GM23338 (cell line): ENCODE measurements at regions not wholly inside any gene's neighbourhood (a gene's known extent, or its start where the extent isn't known, plus 50 kb on each side); places are given as distances from the start of the nearest gene placed in this dataset.

Source experiments
- ATAC-seq: fragments of 200-7000 bp; cut with Tn5 transposase; 3 replicates; pipeline ENCODE4 v1.9.1; 2020
- DNase-seq: peaks from one replicate; pipeline ENCODE4 v3.0.0-alpha.2; 2015; ENCODE audit warnings: low spot score
- H2AFZ ChIP-seq: fragments of 200-600 bp; sonication (generic); 2 replicates; pipeline ENCODE4 v1.8.0; 2016; ENCODE audit warnings: antibody characterized with exemption, mild to moderate bottlenecking, moderate library complexity
- H3F3A ChIP-seq: fragments of 200-600 bp; sonication (generic); replicated peaks from 2 replicates; pipeline ENCODE4 v1.8.0; 2017; ENCODE audit warnings: antibody characterized with exemption, mixed run types, low read depth
- H3K27ac ChIP-seq: fragments of 200-600 bp; sonication (generic); 2 replicates; pipeline ENCODE4 v1.6.1; 2016; ENCODE audit warnings: low read depth
- H3K27me3 ChIP-seq: fragments of 200-600 bp; sonication (generic); 2 replicates; pipeline ENCODE4 v1.8.0; 2016; ENCODE audit warnings: mild to moderate bottlenecking, mixed run types, moderate library complexity; ENCODE audit not compliant: insufficient read depth
- H3K36me3 ChIP-seq: fragments of 200-600 bp; sonication (generic); 2 replicates; pipeline ENCODE4 v1.8.0; 2016; ENCODE audit warnings: mild to moderate bottlenecking; ENCODE audit not compliant: insufficient read depth
- H3K4me1 ChIP-seq: fragments of 200-600 bp; sonication (generic); 2 replicates; pipeline ENCODE4 v1.8.0; 2016; ENCODE audit warnings: mild to moderate bottlenecking, moderate library complexity; ENCODE audit not compliant: insufficient read depth
- H3K4me2 ChIP-seq: fragments of 200-600 bp; sonication (generic); 2 replicates; pipeline ENCODE4 v1.7.1; 2017; ENCODE audit warnings: mixed run types
- H3K4me3 ChIP-seq: fragments of 200-600 bp; sonication (generic); 2 replicates; pipeline ENCODE4 v1.6.1; 2016; ENCODE audit warnings: mixed run types
- H3K79me2 ChIP-seq: fragments of 200-600 bp; sonication (generic); replicated peaks from 2 replicates; pipeline ENCODE4 v1.8.0; 2017; ENCODE audit warnings: mild to moderate bottlenecking; ENCODE audit not compliant: insufficient read depth
- H3K9me2 ChIP-seq: fragments of 200-600 bp; sonication (generic); 2 replicates; pipeline ENCODE4 v1.8.0; 2017; ENCODE audit not compliant: insufficient read depth
- H4K20me1 ChIP-seq: fragments of 200-600 bp; sonication (generic); replicated peaks from 2 replicates; pipeline ENCODE4 v1.8.0; 2017; ENCODE audit warnings: mild to moderate bottlenecking; ENCODE audit not compliant: insufficient read depth
- H3K27ac Mint-ChIP-seq: 2 replicates; pipeline ENCODE4 v1.8.0; 2020; ENCODE audit warnings: inconsistent platforms, mild to moderate bottlenecking, moderate library complexity, mixed read lengths
- H3K27me3 Mint-ChIP-seq: 3 replicates; pipeline ENCODE4 v1.8.0; 2022; ENCODE audit warnings: low read depth, mild to moderate bottlenecking, moderate library complexity, mixed read lengths, inconsistent platforms; ENCODE audit not compliant: insufficient read depth, poor library complexity
- H3K36me3 Mint-ChIP-seq: 3 replicates; pipeline ENCODE4 v1.8.0; 2021; ENCODE audit warnings: low read depth, mild to moderate bottlenecking, inconsistent platforms, moderate library complexity, mixed read lengths
- H3K4me1 Mint-ChIP-seq: 3 replicates; pipeline ENCODE4 v1.8.0; 2020; ENCODE audit warnings: mild to moderate bottlenecking, inconsistent platforms, mixed read lengths
- H3K4me3 Mint-ChIP-seq: 3 replicates; pipeline ENCODE4 v1.8.0; 2021; ENCODE audit warnings: moderate library complexity, mild to moderate bottlenecking, inconsistent platforms, mixed read lengths
- H3K9me3 Mint-ChIP-seq: 3 replicates; pipeline ENCODE4 v1.8.0; 2020; ENCODE audit warnings: moderate library complexity, mild to moderate bottlenecking, inconsistent platforms, mixed read lengths
- CREB1 ChIP-seq: fragments of 250-450 bp; sonication (Bioruptor Pico); IDR thresholded peaks from 2 replicates; pipeline ENCODE4 v1.5.0; 2020; ENCODE audit warnings: low read depth, mild to moderate bottlenecking, moderate library complexity
- EZH2 ChIP-seq: fragments of 200-600 bp; sonication (generic); IDR thresholded peaks from one replicate; pipeline ENCODE4 v1.8.0; 2017; ENCODE audit warnings: antibody characterized with exemption, mild to moderate bottlenecking, low read depth; ENCODE audit not compliant: unreplicated experiment
- EZH2phosphoT487 ChIP-seq: fragments of 200-600 bp; sonication (generic); IDR thresholded peaks from one replicate; pipeline ENCODE4 v1.8.1; 2018; ENCODE audit warnings: antibody characterized with exemption; ENCODE audit not compliant: unreplicated experiment
- JUNB ChIP-seq: IDR thresholded peaks from one replicate; pipeline ENCODE4 v1.6.1; 2016; ENCODE audit warnings: antibody characterized with exemption; ENCODE audit not compliant: unreplicated experiment
- NANOG ChIP-seq: IDR thresholded peaks from 2 replicates; pipeline ENCODE4 v1.6.1; 2016; ENCODE audit warnings: antibody characterized with exemption, borderline replicate concordance
- POLR2AphosphoS5 ChIP-seq: IDR thresholded peaks from 2 replicates; pipeline ENCODE4 v1.6.1; 2016; ENCODE audit warnings: antibody characterized with exemption, low read depth
- STAT1 ChIP-seq: IDR thresholded peaks from one replicate; pipeline ENCODE4 v1.6.1; 2016; ENCODE audit warnings: antibody characterized with exemption; ENCODE audit not compliant: unreplicated experiment
- ZNF114 ChIP-seq: fragments of 250-450 bp; sonication (Bioruptor Pico); IDR thresholded peaks from 2 replicates; pipeline ENCODE4 v1.5.0; 2020; ENCODE audit warnings: mild to moderate bottlenecking, moderate library complexity
- ZNF331 ChIP-seq: fragments of 250-450 bp; sonication (Bioruptor Pico); IDR thresholded peaks from 2 replicates; pipeline ENCODE4 v1.5.0; 2020; ENCODE audit warnings: low read depth, mild to moderate bottlenecking, moderate library complexity
- TF ChIP-seq, protein P1 (sequence below), 2 experiments: fragments of 200-600 bp in 1 of 2; sonication (generic) in 1 of 2; conservative IDR thresholded peaks; 2 replicates each; pipeline versions ENCODE4 v1.5.1 to v1.6.1; 2016 to 2017; ENCODE audit warnings: antibody characterized with exemption in 2 of 2, low read depth in 2 of 2, mild to moderate bottlenecking in 2 of 2, moderate library complexity in 1 of 2
- TF ChIP-seq, protein P2 (sequence below): fragments of 250-450 bp; sonication (Bioruptor Pico); IDR thresholded peaks from 2 replicates; pipeline ENCODE4 v1.5.0; 2020; ENCODE audit warnings: mild to moderate bottlenecking, moderate library complexity
- TF ChIP-seq, protein P3 (sequence below): IDR thresholded peaks from 2 replicates; pipeline ENCODE4 v1.6.1; 2016; ENCODE audit warnings: antibody characterized with exemption
- TF ChIP-seq, protein P4 (sequence below): IDR thresholded peaks from one replicate; pipeline ENCODE4 v1.6.1; 2018; ENCODE audit warnings: antibody characterized with exemption; ENCODE audit not compliant: unreplicated experiment

DNA sequence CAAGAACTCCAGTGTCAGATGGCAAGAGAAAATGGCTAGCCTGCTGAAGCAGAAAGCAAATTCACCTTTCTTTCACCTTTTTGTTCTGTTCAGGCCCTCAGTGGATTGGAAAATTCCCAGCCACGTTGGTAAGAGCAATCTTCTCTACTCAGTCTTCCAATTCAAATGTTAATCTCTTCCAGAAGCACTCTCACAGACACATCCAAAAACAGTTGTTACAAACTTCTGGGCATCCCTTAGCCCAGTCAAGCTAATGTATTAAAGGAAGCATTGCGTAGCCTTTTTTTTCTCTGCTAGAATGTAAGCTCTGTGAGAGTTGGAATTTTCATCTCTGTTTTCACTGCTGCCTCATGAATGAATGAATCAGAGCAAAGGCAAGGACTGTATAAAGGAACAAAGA lies 109.2 kb upstream of the ROBO2 start:
- Histone ChIP-seq H3K27me3 (no peaks in the 10 kb centered on the region), H3K79me2 (no peaks in the 10 kb centered on the region), H3K36me3 (no peaks in the 10 kb centered on the region), H3K27ac (peak overlapping the region; percentile 60; the same call in 1 of the 2 replicates), H3K4me2 (no peak overlapping the region), H3K9me2 (no peaks in the 10 kb centered on the region; the same call in 1 of the 2 replicates), H4K20me1 (no peaks in the 10 kb centered on the region), H3K4me3 (no peak overlapping the region), H2AFZ (0 out of 2 replicates have a peak overlapping the region, but pooled peaks have one; percentile 1), H3K4me1 (no peaks in the 10 kb centered on the region), H3F3A (no peaks in the 10 kb centered on the region)
- Mint-ChIP-seq H3K27ac (peak overlapping the region; percentile 5), H3K36me3 (peaks cover 3% of the 10 kb centered on the region; the same call in 1 of the 3 replicates), H3K4me1 (peaks cover 7% of the 10 kb centered on the region), H3K27me3 (no peaks in the 10 kb centered on the region), H3K9me3 (no peaks in the 10 kb centered on the region), H3K4me3 (no peak overlapping the region)
- DNase-seq (peak; percentile 48), ATAC-seq (peak; percentile 51)
- TF ChIP-seq EZH2phosphoT487: no peak
- TF ChIP-seq, protein P1, sequence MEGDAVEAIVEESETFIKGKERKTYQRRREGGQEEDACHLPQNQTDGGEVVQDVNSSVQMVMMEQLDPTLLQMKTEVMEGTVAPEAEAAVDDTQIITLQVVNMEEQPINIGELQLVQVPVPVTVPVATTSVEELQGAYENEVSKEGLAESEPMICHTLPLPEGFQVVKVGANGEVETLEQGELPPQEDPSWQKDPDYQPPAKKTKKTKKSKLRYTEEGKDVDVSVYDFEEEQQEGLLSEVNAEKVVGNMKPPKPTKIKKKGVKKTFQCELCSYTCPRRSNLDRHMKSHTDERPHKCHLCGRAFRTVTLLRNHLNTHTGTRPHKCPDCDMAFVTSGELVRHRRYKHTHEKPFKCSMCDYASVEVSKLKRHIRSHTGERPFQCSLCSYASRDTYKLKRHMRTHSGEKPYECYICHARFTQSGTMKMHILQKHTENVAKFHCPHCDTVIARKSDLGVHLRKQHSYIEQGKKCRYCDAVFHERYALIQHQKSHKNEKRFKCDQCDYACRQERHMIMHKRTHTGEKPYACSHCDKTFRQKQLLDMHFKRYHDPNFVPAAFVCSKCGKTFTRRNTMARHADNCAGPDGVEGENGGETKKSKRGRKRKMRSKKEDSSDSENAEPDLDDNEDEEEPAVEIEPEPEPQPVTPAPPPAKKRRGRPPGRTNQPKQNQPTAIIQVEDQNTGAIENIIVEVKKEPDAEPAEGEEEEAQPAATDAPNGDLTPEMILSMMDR (conservative IDR thresholded peaks at IDR 0.05; ENCODE audit: low read depth in 2 of 2): no peak
- TF ChIP-seq CREB1 (CRISPR knock-in tag): no peak
- no peak for TF ChIP-seq EZH2
- TF ChIP-seq, protein P2, sequence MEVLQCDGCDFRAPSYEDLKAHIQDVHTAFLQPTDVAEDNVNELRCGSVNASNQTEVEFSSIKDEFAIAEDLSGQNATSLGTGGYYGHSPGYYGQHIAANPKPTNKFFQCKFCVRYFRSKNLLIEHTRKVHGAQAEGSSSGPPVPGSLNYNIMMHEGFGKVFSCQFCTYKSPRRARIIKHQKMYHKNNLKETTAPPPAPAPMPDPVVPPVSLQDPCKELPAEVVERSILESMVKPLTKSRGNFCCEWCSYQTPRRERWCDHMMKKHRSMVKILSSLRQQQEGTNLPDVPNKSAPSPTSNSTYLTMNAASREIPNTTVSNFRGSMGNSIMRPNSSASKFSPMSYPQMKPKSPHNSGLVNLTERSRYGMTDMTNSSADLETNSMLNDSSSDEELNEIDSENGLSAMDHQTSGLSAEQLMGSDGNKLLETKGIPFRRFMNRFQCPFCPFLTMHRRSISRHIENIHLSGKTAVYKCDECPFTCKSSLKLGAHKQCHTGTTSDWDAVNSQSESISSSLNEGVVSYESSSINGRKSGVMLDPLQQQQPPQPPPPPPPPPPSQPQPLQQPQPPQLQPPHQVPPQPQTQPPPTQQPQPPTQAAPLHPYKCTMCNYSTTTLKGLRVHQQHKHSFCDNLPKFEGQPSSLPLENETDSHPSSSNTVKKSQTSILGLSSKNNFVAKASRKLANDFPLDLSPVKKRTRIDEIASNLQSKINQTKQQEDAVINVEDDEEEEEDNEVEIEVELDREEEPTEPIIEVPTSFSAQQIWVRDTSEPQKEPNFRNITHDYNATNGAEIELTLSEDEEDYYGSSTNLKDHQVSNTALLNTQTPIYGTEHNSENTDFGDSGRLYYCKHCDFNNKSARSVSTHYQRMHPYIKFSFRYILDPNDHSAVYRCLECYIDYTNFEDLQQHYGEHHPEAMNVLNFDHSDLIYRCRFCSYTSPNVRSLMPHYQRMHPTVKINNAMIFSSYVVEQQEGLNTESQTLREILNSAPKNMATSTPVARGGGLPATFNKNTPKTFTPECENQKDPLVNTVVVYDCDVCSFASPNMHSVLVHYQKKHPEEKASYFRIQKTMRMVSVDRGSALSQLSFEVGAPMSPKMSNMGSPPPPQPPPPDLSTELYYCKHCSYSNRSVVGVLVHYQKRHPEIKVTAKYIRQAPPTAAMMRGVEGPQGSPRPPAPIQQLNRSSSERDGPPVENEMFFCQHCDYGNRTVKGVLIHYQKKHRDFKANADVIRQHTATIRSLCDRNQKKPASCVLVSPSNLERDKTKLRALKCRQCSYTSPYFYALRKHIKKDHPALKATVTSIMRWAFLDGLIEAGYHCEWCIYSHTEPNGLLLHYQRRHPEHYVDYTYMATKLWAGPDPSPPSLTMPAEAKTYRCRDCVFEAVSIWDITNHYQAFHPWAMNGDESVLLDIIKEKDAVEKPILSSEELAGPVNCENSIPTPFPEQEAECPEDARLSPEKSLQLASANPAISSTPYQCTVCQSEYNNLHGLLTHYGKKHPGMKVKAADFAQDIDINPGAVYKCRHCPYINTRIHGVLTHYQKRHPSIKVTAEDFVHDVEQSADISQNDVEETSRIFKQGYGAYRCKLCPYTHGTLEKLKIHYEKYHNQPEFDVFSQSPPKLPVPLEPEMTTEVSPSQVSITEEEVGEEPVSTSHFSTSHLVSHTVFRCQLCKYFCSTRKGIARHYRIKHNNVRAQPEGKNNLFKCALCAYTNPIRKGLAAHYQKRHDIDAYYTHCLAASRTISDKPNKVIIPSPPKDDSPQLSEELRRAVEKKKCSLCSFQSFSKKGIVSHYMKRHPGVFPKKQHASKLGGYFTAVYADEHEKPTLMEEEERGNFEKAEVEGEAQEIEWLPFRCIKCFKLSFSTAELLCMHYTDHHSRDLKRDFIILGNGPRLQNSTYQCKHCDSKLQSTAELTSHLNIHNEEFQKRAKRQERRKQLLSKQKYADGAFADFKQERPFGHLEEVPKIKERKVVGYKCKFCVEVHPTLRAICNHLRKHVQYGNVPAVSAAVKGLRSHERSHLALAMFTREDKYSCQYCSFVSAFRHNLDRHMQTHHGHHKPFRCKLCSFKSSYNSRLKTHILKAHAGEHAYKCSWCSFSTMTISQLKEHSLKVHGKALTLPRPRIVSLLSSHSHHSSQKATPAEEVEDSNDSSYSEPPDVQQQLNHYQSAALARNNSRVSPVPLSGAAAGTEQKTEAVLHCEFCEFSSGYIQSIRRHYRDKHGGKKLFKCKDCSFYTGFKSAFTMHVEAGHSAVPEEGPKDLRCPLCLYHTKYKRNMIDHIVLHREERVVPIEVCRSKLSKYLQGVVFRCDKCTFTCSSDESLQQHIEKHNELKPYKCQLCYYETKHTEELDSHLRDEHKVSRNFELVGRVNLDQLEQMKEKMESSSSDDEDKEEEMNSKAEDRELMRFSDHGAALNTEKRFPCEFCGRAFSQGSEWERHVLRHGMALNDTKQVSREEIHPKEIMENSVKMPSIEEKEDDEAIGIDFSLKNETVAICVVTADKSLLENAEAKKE (CRISPR knock-in tag): no peak
- no peak for TF ChIP-seq ZNF331
- no peak for TF ChIP-seq POLR2AphosphoS5
- TF ChIP-seq, protein P3, sequence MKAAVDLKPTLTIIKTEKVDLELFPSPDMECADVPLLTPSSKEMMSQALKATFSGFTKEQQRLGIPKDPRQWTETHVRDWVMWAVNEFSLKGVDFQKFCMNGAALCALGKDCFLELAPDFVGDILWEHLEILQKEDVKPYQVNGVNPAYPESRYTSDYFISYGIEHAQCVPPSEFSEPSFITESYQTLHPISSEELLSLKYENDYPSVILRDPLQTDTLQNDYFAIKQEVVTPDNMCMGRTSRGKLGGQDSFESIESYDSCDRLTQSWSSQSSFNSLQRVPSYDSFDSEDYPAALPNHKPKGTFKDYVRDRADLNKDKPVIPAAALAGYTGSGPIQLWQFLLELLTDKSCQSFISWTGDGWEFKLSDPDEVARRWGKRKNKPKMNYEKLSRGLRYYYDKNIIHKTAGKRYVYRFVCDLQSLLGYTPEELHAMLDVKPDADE: no peak
- TF ChIP-seq STAT1: no peak
- no peak for TF ChIP-seq ZNF114 (CRISPR knock-in tag)
- no peak for TF ChIP-seq JUNB
- no peak for TF ChIP-seq NANOG
- TF ChIP-seq, protein P4, sequence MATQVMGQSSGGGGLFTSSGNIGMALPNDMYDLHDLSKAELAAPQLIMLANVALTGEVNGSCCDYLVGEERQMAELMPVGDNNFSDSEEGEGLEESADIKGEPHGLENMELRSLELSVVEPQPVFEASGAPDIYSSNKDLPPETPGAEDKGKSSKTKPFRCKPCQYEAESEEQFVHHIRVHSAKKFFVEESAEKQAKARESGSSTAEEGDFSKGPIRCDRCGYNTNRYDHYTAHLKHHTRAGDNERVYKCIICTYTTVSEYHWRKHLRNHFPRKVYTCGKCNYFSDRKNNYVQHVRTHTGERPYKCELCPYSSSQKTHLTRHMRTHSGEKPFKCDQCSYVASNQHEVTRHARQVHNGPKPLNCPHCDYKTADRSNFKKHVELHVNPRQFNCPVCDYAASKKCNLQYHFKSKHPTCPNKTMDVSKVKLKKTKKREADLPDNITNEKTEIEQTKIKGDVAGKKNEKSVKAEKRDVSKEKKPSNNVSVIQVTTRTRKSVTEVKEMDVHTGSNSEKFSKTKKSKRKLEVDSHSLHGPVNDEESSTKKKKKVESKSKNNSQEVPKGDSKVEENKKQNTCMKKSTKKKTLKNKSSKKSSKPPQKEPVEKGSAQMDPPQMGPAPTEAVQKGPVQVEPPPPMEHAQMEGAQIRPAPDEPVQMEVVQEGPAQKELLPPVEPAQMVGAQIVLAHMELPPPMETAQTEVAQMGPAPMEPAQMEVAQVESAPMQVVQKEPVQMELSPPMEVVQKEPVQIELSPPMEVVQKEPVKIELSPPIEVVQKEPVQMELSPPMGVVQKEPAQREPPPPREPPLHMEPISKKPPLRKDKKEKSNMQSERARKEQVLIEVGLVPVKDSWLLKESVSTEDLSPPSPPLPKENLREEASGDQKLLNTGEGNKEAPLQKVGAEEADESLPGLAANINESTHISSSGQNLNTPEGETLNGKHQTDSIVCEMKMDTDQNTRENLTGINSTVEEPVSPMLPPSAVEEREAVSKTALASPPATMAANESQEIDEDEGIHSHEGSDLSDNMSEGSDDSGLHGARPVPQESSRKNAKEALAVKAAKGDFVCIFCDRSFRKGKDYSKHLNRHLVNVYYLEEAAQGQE: no peak
